A673 (cell line): ENCODE measurements at regions not wholly inside any gene's neighbourhood (a gene's known extent, or its start where the extent isn't known, plus 50 kb on each side); places are given as distances from the start of the nearest gene placed in this dataset.

Experiments
- BruUV-seq: library from RNA; stranded (reverse); fragments of 400-500 nt; replicated peaks from 2 replicates; lab custom pipeline; 2021; lab: Mats Ljungman, UMichigan
- CTCF ChIA-PET: fragments of 300-600 bp; sonication (Branson Sonifier 250); formaldehyde crosslinking; loops from one replicate; lab custom pipeline; 2022; ENCODE audit warnings: antibody characterized with exemption; lab: Charles Lee
- POLR2A ChIA-PET: fragments of 300-600 bp; sonication (Branson Sonifier 250); formaldehyde crosslinking; loops from one replicate; lab custom pipeline; 2022; ENCODE audit warnings: antibody characterized with exemption; ENCODE audit not compliant: low non-redundant PET; lab: Charles Lee
- DNase-seq: peaks from one replicate; pipeline ENCODE4 v3.0.0-alpha.2; 2015; ENCODE audit warnings: low spot score
- H3K27ac ChIP-seq: fragments of 200-600 bp; sonication (generic); 2 replicates; pipeline ENCODE4 v1.5.1; 2016; ENCODE audit warnings: mixed run types, low read depth, mild to moderate bottlenecking, mixed read lengths, antibody characterized with exemption, low read length; ENCODE audit not compliant: poor library complexity, severe bottlenecking
- H3K27me3 ChIP-seq: fragments of 200-600 bp; sonication (generic); replicated peaks from 2 replicates; pipeline ENCODE4 v1.6.1; 2017; ENCODE audit warnings: mixed run types, low read depth, mild to moderate bottlenecking, mixed read lengths, antibody characterized with exemption, low read length; ENCODE audit not compliant: insufficient read depth, poor library complexity
- H3K36me3 ChIP-seq: fragments of 200-600 bp; sonication (generic); 2 replicates; pipeline ENCODE4 v1.6.1; 2016; ENCODE audit warnings: mixed run types, mild to moderate bottlenecking, mixed read lengths, antibody characterized with exemption, low read length; ENCODE audit not compliant: insufficient read depth, poor library complexity, severe bottlenecking
- H3K4me1 ChIP-seq: fragments of 200-600 bp; sonication (generic); 2 replicates; pipeline ENCODE4 v1.6.1; 2017; ENCODE audit warnings: mixed run types, mild to moderate bottlenecking, mixed read lengths, antibody characterized with exemption, low read length; ENCODE audit not compliant: insufficient read depth, poor library complexity, severe bottlenecking
- H3K4me3 ChIP-seq: fragments of 200-600 bp; sonication (generic); 2 replicates; pipeline ENCODE4 v1.5.1; 2016; ENCODE audit warnings: low read depth, mixed run types, mild to moderate bottlenecking, mixed read lengths, low read length; ENCODE audit not compliant: poor library complexity, severe bottlenecking
- H3K9me3 ChIP-seq: fragments of 200-600 bp; sonication (generic); 2 replicates; pipeline ENCODE4 v1.6.1; 2016; ENCODE audit warnings: mixed run types, low read depth, mild to moderate bottlenecking, mixed read lengths, antibody characterized with exemption, low read length; ENCODE audit not compliant: poor library complexity, severe bottlenecking
- CTCF ChIP-seq: fragments of 300-800, 200-600 bp; sonication (generic); conservative IDR thresholded peaks from 2 replicates; pipeline ENCODE4 v1.5.1; 2017; ENCODE audit warnings: low read depth, mild to moderate bottlenecking, antibody characterized with exemption, low read length, moderate library complexity, mixed read lengths
- EZH2 ChIP-seq: fragments of 200-600 bp; sonication (generic); IDR thresholded peaks from 2 replicates; pipeline ENCODE4 v1.6.1; 2017; ENCODE audit warnings: borderline replicate concordance, low read depth, mild to moderate bottlenecking, mixed read lengths, antibody characterized with exemption, low read length; ENCODE audit not compliant: poor library complexity, severe bottlenecking
- intact Hi-C: fragments of 100-400 bp; cut with micrococcal nuclease; formaldehyde crosslinking; loops from one replicate; pipeline ENCODE4 v1.10.0; 2022; ENCODE audit not compliant: unreplicated experiment

DNA sequence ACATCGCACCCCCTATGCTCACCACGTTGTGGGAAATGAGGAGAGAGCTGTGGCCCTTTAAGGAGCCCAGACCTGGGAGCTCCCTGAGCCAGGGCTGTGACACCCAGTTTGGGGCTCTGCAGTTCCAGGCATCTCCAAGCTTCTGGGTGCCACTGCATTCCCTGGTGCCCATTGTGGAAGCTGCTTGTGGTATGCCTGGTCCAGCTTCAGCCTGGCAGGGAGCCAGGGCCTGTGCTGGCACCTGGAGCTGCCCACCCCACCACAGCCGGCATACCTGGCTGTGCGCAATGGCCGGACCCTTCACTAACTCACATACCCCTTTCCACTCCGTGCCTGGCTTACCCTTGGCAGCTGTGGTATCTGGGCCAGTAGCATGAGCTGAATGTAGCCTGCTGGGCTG lies 107.9 kb upstream of the OR4E1 start:
- no TSS peak for BruUV-seq
- ChIA-PET POLR2A (no interaction called here), CTCF (no interaction called here)
- no peak overlapping the region for H3K4me3 ChIP-seq
- H3K9me3 ChIP-seq, result no peaks in the 10 kb centered on the region
- H3K4me1 ChIP-seq, result no peaks in the 10 kb centered on the region
- DNase-seq, result no peak
- H3K27me3 ChIP-seq, result no peaks in the 10 kb centered on the region
- no peaks in the 10 kb centered on the region for H3K36me3 ChIP-seq
- no peak overlapping the region for H3K27ac ChIP-seq
- TF ChIP-seq CTCF, result no peak
- TF ChIP-seq EZH2, result no peak
- intact Hi-C loops, result no loop called here

DNA sequence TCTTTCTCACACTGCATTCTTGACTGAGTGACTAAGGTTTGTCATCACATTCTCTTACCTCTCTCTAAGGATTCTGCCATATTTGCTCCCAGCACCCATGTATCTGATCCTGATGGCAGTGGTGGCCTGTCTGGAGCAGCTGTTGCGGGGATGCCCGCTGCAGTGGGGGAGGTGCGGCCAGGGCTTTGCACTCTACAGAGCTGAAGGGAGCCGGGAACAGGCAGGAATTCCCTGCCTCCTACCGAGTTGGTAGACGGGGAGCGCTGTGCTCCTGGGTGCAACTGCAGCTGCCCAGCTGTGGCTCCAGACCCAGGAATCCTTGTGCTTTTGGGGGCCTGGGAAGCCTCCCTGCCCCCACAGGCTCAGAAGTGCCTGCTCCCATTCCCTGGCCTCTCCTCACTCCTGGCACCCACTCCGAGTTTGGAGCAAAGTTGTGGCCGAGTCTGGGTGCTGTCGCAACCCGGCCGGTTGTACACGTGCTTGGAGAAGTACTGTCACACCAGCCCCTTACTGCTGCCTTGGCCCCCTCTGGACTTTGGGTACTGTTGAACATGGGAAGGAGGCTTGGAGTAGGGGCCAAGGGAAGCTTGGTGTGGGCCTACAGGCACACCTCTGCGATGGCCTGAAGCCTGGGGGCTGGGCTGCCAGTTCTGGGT lies 106.9 kb upstream of the OR4E1 start:
- ChIA-PET CTCF (no interaction called here), POLR2A (no interaction called here)
- Histone ChIP-seq H3K4me1 (no peaks in the 10 kb centered on the region), H3K4me3 (no peak overlapping the region), H3K27ac (no peak overlapping the region), H3K36me3 (no peaks in the 10 kb centered on the region), H3K9me3 (no peaks in the 10 kb centered on the region), H3K27me3 (no peaks in the 10 kb centered on the region)
- DNase-seq, result no peak
- intact Hi-C loops, result no loop called here
- TF ChIP-seq CTCF, result no peak
- no peak for TF ChIP-seq EZH2
- no TSS peak for BruUV-seq

DNA sequence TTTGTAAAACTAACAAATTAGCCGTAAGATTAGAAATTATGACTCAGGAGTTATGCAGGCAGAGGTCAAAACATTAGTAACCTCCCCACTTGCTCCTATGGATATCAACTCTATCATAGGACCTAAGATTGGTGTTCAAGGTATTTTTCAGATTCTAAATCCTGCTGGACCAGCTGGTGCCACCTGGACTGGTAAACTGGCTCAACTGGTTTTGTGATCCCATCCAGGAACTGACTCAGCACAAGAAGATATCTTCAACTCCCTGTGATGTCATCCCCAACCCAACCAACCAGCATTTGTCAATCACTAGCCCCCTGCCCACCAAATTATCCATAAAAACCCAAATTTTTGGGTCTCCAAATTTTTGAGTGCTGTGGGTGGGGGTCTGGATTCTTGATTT lies 98.1 kb upstream of the OR4E1 start:
- no peaks in the 10 kb centered on the region for H3K27me3 ChIP-seq
- ChIA-PET CTCF (no interaction called here), POLR2A (interaction anchor here (0.6 kb wide), 1 partner anchor 23 kb away, joined by 3 read pairs; no protein-coding TSS in a partner anchor)
- intact Hi-C loops, result no loop called here
- TF ChIP-seq CTCF (no peak), EZH2 (no peak)
- peaks cover 9% of the 10 kb centered on the region for H3K36me3 ChIP-seq
- peaks cover 21% of the 10 kb centered on the region for H3K4me1 ChIP-seq
- H3K9me3 ChIP-seq, result no peaks in the 10 kb centered on the region
- no peak overlapping the region for H3K4me3 ChIP-seq
- no peak overlapping the region for H3K27ac ChIP-seq
- BruUV-seq, result no TSS peak
- no peak for DNase-seq
